ENCODE measurements at regions not wholly inside any gene's neighbourhood (a gene's known extent, or its start where the extent isn't known, plus 50 kb on each side); places are given as distances from the start of the nearest gene placed in this dataset.
"Not testable (repeated sequence)": the region's sequence is repeated elsewhere in the genome, so short reads cannot be mapped to it uniquely, and the experiment has no call there.

DNA sequence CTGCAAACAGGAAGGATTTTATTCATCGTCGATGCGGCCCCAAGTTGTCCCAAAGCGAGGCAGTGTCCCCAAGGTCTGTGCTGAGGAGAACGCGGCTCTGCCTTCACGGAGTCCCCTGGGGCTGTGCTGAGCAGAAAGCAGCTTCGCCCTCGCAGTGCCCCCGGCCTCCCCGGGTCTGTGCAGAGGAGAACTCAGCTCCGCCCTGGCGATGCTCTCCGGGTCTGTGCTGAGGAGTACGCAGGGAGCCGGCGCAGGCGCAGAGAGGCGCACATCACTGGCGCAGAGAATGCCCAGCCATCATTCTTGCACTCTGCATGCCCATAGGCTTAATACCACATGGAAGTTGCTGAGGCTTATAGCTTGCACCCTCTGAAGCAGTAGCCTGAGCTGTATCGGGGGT lies 285.7 kb downstream of the CCDC74A start:
- TF ChIP-seq SPI1 (IDR thresholded peaks at IDR 0.05; ENCODE audit: borderline replicate concordance, insufficient read depth, low read depth, low read length); POLR2A (IDR thresholded peaks at IDR 0.05; ENCODE audit: low read depth, low read length); EP300 (IDR thresholded peaks at IDR 0.05; ENCODE audit: borderline replicate concordance in 1 of 2, control insufficient read depth in 1 of 2, low read depth in 2 of 2, low read length in 2 of 2); EZH2 (IDR thresholded peaks at IDR 0.05; ENCODE audit: borderline replicate concordance, control insufficient read depth, low read depth, low read length); BACH1 (IDR thresholded peaks at IDR 0.05; ENCODE audit: borderline replicate concordance); RCOR1 (conservative IDR thresholded peaks at IDR 0.05; ENCODE audit: low read depth, low read length): not testable (repeated sequence)
- TF ChIP-seq, protein P1, sequence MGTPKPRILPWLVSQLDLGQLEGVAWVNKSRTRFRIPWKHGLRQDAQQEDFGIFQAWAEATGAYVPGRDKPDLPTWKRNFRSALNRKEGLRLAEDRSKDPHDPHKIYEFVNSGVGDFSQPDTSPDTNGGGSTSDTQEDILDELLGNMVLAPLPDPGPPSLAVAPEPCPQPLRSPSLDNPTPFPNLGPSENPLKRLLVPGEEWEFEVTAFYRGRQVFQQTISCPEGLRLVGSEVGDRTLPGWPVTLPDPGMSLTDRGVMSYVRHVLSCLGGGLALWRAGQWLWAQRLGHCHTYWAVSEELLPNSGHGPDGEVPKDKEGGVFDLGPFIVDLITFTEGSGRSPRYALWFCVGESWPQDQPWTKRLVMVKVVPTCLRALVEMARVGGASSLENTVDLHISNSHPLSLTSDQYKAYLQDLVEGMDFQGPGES (IDR thresholded peaks at IDR 0.05): not testable (repeated sequence)
- TF ChIP-seq, protein P2, sequence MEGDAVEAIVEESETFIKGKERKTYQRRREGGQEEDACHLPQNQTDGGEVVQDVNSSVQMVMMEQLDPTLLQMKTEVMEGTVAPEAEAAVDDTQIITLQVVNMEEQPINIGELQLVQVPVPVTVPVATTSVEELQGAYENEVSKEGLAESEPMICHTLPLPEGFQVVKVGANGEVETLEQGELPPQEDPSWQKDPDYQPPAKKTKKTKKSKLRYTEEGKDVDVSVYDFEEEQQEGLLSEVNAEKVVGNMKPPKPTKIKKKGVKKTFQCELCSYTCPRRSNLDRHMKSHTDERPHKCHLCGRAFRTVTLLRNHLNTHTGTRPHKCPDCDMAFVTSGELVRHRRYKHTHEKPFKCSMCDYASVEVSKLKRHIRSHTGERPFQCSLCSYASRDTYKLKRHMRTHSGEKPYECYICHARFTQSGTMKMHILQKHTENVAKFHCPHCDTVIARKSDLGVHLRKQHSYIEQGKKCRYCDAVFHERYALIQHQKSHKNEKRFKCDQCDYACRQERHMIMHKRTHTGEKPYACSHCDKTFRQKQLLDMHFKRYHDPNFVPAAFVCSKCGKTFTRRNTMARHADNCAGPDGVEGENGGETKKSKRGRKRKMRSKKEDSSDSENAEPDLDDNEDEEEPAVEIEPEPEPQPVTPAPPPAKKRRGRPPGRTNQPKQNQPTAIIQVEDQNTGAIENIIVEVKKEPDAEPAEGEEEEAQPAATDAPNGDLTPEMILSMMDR (IDR thresholded peaks at IDR 0.05 in 2 of 3, conservative IDR thresholded peaks at IDR 0.05 in 1 of 3; ENCODE audit: control insufficient read depth in 2 of 3, extremely low read depth in 1 of 3, insufficient read depth in 1 of 3, low read depth in 3 of 3, low read length in 3 of 3): not testable (repeated sequence)
